Stimulated activated CD4-positive, alpha-beta T cell treated with anti-CD3 and anti-CD28 coated beads, Interleukin-4, amount 100 ng/mL, for 24 hours (primary cell): ENCODE measurements at regions not wholly inside any gene's neighbourhood (a gene's known extent, or its start where the extent isn't known, plus 50 kb on each side); places are given as distances from the start of the nearest gene placed in this dataset.

ENCODE experiments used
- DNase-seq: peaks from one replicate; pipeline ENCODE4 v3.0.0-alpha.2; 2020

- DNase-seq, result no peak
Observed at GRCh38 chr12:127077262-127078045, 1189.5 kb upstream of the TMEM132C start.

GRCh38 chr12:127078577-127079350 is 1188.2 kb upstream of the TMEM132C start:
- no peak for DNase-seq

- no peak for DNase-seq
Observed at GRCh38 chr12:127079636-127080035, 1187.3 kb upstream of the TMEM132C start.

GRCh38 chr12:127081058-127081457 is 1185.9 kb upstream of the TMEM132C start:
- DNase-seq, result no peak

GRCh38 chr12:127083008-127083949 is 1183.7 kb upstream of the TMEM132C start:
- DNase-seq, result peak; percentile 13

GRCh38 chr12:127101076-127101475 is 1165.9 kb upstream of the TMEM132C start:
- DNase-seq, result no peak

GRCh38 chr12:127106041-127106440 is 1160.9 kb upstream of the TMEM132C start:
- no peak for DNase-seq

- DNase-seq, result no peak
Observed at GRCh38 chr12:127106697-127107096, 1160.3 kb upstream of the TMEM132C start.

GRCh38 chr12:127107744-127108143 is 1159.2 kb upstream of the TMEM132C start:
- DNase-seq, result no peak

GRCh38 chr12:127108360-127109215 is 1158.4 kb upstream of the TMEM132C start:
- peak; percentile 49 for DNase-seq

- no peak for DNase-seq
Observed at GRCh38 chr12:127113945-127114344, 1153.0 kb upstream of the TMEM132C start.

- no peak for DNase-seq
Observed at GRCh38 chr12:127115468-127116035, 1151.4 kb upstream of the TMEM132C start.

- no peak for DNase-seq
Observed at GRCh38 chr12:127118251-127118650, 1148.7 kb upstream of the TMEM132C start.

GRCh38 chr12:127119600-127120140 is 1147.3 kb upstream of the TMEM132C start:
- no peak for DNase-seq

- no peak for DNase-seq
Observed at GRCh38 chr12:127120851-127121250, 1146.1 kb upstream of the TMEM132C start.

GRCh38 chr12:127121494-127122084 is 1145.4 kb upstream of the TMEM132C start:
- DNase-seq, result no peak

GRCh38 chr12:127125607-127126259 is 1141.2 kb upstream of the TMEM132C start:
- peak; percentile 57 for DNase-seq

- no peak for DNase-seq
Observed at GRCh38 chr12:127126260-127126628, 1140.7 kb upstream of the TMEM132C start.

GRCh38 chr12:127127897-127128296 is 1139.1 kb upstream of the TMEM132C start:
- no peak for DNase-seq

- no peak for DNase-seq
Observed at GRCh38 chr12:127130506-127131124, 1136.4 kb upstream of the TMEM132C start.
